ENCODE measurements at regions not wholly inside any gene's neighbourhood (a gene's known extent, or its start where the extent isn't known, plus 50 kb on each side); places are given as distances from the start of the nearest gene placed in this dataset.
A peak's percentile ranks its signal among the peaks of the same experiment; 100 is the strongest.

DNA sequence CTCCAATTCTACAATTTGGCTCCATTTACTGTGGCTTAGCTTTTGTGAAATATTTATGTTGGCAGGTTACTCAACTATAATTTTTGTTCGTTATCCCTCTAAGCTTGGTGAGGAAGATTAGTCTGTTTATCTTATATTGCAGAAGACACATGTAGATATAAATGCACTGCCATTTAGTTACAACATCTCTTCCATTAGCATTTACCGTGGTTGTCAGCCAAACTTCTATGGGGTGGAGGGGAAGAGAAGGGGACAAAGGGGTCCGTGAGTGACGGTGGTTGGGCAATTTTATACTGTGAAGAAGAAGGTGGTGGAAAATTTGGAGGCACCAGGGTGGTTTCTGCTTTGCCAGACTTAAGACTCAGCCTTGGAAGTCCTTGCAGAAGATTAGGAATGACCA is 117.6 kb upstream of the CXCR4 start:
- Histone ChIP-seq H3K27me3 (ENCODE audit: insufficient read depth, low read length, poor library complexity) (no peaks in the 10 kb centered on the region), H2AK5ac (ENCODE audit: low read length) (no peak overlapping the region), H3K4me3 (ENCODE audit: low read length) (no peak overlapping the region), H3K4me2 (ENCODE audit: low read length) (no peak overlapping the region), H3K23ac (ENCODE audit: low read length) (no peak overlapping the region), H3K79me1 (ENCODE audit: low read length) (no peaks in the 10 kb centered on the region), H2BK15ac (replicated peaks; ENCODE audit: low read depth) (no peak overlapping the region), H2BK120ac (ENCODE audit: low read depth, low read length) (no peak overlapping the region), H4K5ac (ENCODE audit: low read length) (no peak overlapping the region), H3K27ac (ENCODE audit: low read depth, low read length) (no peak overlapping the region), H3K56ac (ENCODE audit: low read length) (no peak overlapping the region), H3K4me1 (ENCODE audit: control insufficient read depth, low read depth, low read length) (peaks cover 9% of the 10 kb centered on the region), H4K8ac (ENCODE audit: low read depth, low read length) (no peak overlapping the region), H3K18ac (ENCODE audit: low read length) (no peak overlapping the region), H3K36me3 (ENCODE audit: control insufficient read depth, insufficient read depth, low read length) (no peaks in the 10 kb centered on the region), H3K9ac (ENCODE audit: low read length) (no peak overlapping the region), H3K79me2 (ENCODE audit: control insufficient read depth, insufficient read depth, low read length) (no peaks in the 10 kb centered on the region), H2BK5ac (ENCODE audit: low read length) (no peak overlapping the region), H3K4ac (ENCODE audit: low read depth, low read length) (no peak overlapping the region)
- no CpG with 5 or more reads among the region's 4 CpGs for WGBS (ENCODE audit: extremely low coverage, insufficient coverage, low lambda C conversion rate)
- DNase-seq: no peak

DNA sequence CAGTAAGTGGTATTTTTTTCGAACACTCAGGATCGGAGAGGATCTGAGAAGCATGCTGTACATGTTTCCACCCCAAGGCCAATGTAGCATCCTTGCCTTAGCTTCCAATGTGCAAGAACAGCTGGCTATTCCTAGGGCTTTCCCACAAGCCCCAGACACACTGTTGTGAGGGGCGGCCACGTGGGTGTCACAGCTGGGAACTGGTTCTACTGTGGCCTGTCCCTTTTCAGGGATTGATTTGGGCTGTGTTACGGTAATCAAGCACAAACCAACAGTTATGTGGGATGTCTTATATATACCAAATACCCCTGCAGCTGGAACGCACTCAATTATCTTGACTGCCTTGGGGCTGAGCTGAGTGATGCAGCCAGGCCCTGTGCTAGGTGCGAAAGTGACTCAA is 116.3 kb upstream of the CXCR4 start:
- Histone ChIP-seq H3K79me1 (ENCODE audit: low read length) (no peaks in the 10 kb centered on the region), H2BK15ac (replicated peaks; ENCODE audit: low read depth) (no peak overlapping the region), H3K4me2 (ENCODE audit: low read length) (no peak overlapping the region), H3K9ac (ENCODE audit: low read length) (no peak overlapping the region), H4K5ac (ENCODE audit: low read length) (no peak overlapping the region), H3K36me3 (ENCODE audit: control insufficient read depth, insufficient read depth, low read length) (no peaks in the 10 kb centered on the region), H3K4ac (ENCODE audit: low read depth, low read length) (no peak overlapping the region), H3K23ac (ENCODE audit: low read length) (no peak overlapping the region), H3K4me1 (ENCODE audit: control insufficient read depth, low read depth, low read length) (peaks cover 9% of the 10 kb centered on the region), H2AK5ac (ENCODE audit: low read length) (no peak overlapping the region), H3K27me3 (ENCODE audit: insufficient read depth, low read length, poor library complexity) (no peaks in the 10 kb centered on the region), H3K56ac (ENCODE audit: low read length) (no peak overlapping the region), H3K18ac (ENCODE audit: low read length) (no peak overlapping the region), H3K27ac (ENCODE audit: low read depth, low read length) (no peak overlapping the region), H2BK120ac (ENCODE audit: low read depth, low read length) (no peak overlapping the region), H4K8ac (ENCODE audit: low read depth, low read length) (no peak overlapping the region), H3K79me2 (ENCODE audit: control insufficient read depth, insufficient read depth, low read length) (no peaks in the 10 kb centered on the region), H3K4me3 (ENCODE audit: low read length) (no peak overlapping the region), H2BK5ac (ENCODE audit: low read length) (no peak overlapping the region)
- no CpG with 5 or more reads among the region's 7 CpGs for WGBS (ENCODE audit: extremely low coverage, insufficient coverage, low lambda C conversion rate)
- DNase-seq: no peak

DNA sequence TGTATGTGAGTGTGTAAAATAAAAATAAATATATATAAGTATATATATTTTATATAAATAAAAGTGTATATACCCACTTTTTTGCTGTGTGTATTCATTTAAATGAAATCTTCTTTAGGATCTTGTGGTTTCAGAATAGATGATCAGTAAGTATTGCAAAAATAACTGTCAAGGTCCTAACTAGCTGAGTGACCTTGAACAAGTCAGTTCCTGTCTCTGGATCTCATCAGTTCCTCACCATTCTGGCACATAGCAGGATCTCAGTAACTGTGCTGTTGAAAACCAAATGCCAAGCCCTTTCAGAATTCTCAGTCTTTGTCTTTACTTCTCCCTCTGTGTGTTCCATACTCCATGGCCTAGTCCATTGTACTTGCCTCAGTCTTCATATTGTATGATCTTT is 115.3 kb upstream of the CXCR4 start:
- Histone ChIP-seq H2BK5ac (ENCODE audit: low read length) (no peak overlapping the region), H2BK15ac (replicated peaks; ENCODE audit: low read depth) (no peak overlapping the region), H2AK5ac (ENCODE audit: low read length) (no peak overlapping the region), H3K18ac (ENCODE audit: low read length) (peak overlapping the region; percentile 45), H3K4me3 (ENCODE audit: low read length) (no peak overlapping the region), H4K5ac (ENCODE audit: low read length) (no peak overlapping the region), H3K4me2 (ENCODE audit: low read length) (no peak overlapping the region), H3K4me1 (ENCODE audit: control insufficient read depth, low read depth, low read length) (peaks cover 3% of the 10 kb centered on the region), H3K4ac (ENCODE audit: low read depth, low read length) (no peak overlapping the region), H3K36me3 (ENCODE audit: control insufficient read depth, insufficient read depth, low read length) (no peaks in the 10 kb centered on the region), H3K79me2 (ENCODE audit: control insufficient read depth, insufficient read depth, low read length) (no peaks in the 10 kb centered on the region), H2BK120ac (ENCODE audit: low read depth, low read length) (no peak overlapping the region), H3K23ac (ENCODE audit: low read length) (no peak overlapping the region), H3K56ac (ENCODE audit: low read length) (no peak overlapping the region), H3K27me3 (ENCODE audit: insufficient read depth, low read length, poor library complexity) (no peaks in the 10 kb centered on the region), H3K79me1 (ENCODE audit: low read length) (no peaks in the 10 kb centered on the region), H3K27ac (ENCODE audit: low read depth, low read length) (no peak overlapping the region), H3K9ac (ENCODE audit: low read length) (no peak overlapping the region), H4K8ac (ENCODE audit: low read depth, low read length) (no peak overlapping the region)
- no peak for DNase-seq

DNA sequence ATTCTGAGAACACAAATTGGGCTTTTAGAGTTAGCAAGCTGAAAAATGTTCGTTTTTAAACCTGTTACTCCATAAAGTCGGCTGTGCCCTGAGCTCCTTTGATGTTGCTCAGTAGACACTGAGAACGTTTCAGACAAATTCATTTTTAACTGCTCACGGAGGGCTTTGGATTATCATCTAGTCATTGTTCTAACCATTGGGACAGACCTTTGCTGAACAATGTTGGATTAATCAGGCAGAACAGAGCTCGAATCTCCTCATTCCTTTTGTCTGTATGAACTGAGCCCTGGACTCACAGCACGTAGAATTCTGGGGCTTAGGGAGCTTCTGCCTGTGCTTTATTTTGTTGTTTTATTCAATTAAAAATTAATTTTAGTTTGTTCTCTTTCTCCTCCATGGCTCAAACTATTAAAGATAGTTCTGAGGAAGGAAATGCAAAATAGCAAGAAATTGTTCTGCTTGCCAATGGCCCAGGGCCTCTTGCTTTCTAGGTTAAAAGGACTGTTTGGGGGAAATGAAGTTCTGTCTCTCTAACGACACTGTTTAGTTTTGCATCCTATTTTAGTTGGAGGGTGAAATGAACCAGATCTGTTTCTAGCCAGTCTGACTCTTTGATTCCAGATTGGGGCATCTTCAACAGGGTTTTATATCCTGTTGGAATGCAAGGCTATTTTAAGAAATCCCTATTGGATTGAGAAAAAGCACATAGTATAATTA is 114.7 kb upstream of the CXCR4 start:
- no peaks in the 10 kb centered on the region for H3K4me1 ChIP-seq (ENCODE audit: control insufficient read depth, low read depth, low read length)
- H3K23ac ChIP-seq (ENCODE audit: low read length): no peak overlapping the region
- no peak overlapping the region for H4K8ac ChIP-seq (ENCODE audit: low read depth, low read length)
- H3K4me3 ChIP-seq (ENCODE audit: low read length): no peak overlapping the region
- H3K27me3 ChIP-seq (ENCODE audit: insufficient read depth, low read length, poor library complexity): no peaks in the 10 kb centered on the region
- no peak overlapping the region for H3K4me2 ChIP-seq (ENCODE audit: low read length)
- no peaks in the 10 kb centered on the region for H3K79me2 ChIP-seq (ENCODE audit: control insufficient read depth, insufficient read depth, low read length)
- H3K79me1 ChIP-seq (ENCODE audit: low read length): no peaks in the 10 kb centered on the region
- H3K36me3 ChIP-seq (ENCODE audit: control insufficient read depth, insufficient read depth, low read length): no peaks in the 10 kb centered on the region
- H2AK5ac ChIP-seq (ENCODE audit: low read length): no peak overlapping the region
- DNase-seq: no peak
- no peak overlapping the region for H3K4ac ChIP-seq (ENCODE audit: low read depth, low read length)
- no peak overlapping the region for H2BK5ac ChIP-seq (ENCODE audit: low read length)
- H3K56ac ChIP-seq (ENCODE audit: low read length): no peak overlapping the region
- no peak overlapping the region for H3K9ac ChIP-seq (ENCODE audit: low read length)
- no peak overlapping the region for H4K5ac ChIP-seq (ENCODE audit: low read length)
- no CpG with 5 or more reads among the region's 7 CpGs for WGBS (ENCODE audit: extremely low coverage, insufficient coverage, low lambda C conversion rate)
- no peak overlapping the region for H3K27ac ChIP-seq (ENCODE audit: low read depth, low read length)
- no peak overlapping the region for H2BK15ac ChIP-seq (replicated peaks; ENCODE audit: low read depth)
- peak overlapping the region; percentile 56 for H3K18ac ChIP-seq (ENCODE audit: low read length)
- H2BK120ac ChIP-seq (ENCODE audit: low read depth, low read length): no peak overlapping the region

DNA sequence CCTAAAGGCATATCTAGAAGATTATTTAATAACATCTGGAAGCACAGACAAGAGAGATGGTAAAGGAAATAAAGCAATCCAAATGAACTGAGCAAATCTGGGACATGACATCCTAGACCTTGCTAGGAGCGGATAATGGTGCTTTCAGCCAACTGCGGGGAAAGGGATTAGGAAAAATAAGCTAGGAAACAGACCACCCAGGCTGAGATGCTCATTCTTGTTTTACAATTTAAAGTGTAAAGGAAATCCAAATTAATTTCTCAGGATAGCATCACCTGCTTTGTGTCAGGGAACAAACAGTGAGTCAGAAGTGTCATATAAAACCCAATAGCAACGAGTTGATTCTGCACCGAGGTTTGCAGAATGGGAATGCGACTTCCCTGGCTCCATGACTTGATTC is 112.5 kb upstream of the CXCR4 start:
- Histone ChIP-seq H3K4ac (ENCODE audit: low read depth, low read length) (no peak overlapping the region), H3K27me3 (ENCODE audit: insufficient read depth, low read length, poor library complexity) (no peaks in the 10 kb centered on the region), H3K56ac (ENCODE audit: low read length) (no peak overlapping the region), H3K4me3 (ENCODE audit: low read length) (no peak overlapping the region), H4K8ac (ENCODE audit: low read depth, low read length) (no peak overlapping the region), H4K5ac (ENCODE audit: low read length) (no peak overlapping the region), H2BK15ac (replicated peaks; ENCODE audit: low read depth) (no peak overlapping the region), H3K4me1 (ENCODE audit: control insufficient read depth, low read depth, low read length) (peaks cover 3% of the 10 kb centered on the region), H3K36me3 (ENCODE audit: control insufficient read depth, insufficient read depth, low read length) (no peaks in the 10 kb centered on the region), H2BK5ac (ENCODE audit: low read length) (no peak overlapping the region), H3K9ac (ENCODE audit: low read length) (no peak overlapping the region), H3K4me2 (ENCODE audit: low read length) (no peak overlapping the region), H2AK5ac (ENCODE audit: low read length) (no peak overlapping the region), H3K18ac (ENCODE audit: low read length) (no peak overlapping the region), H3K79me2 (ENCODE audit: control insufficient read depth, insufficient read depth, low read length) (no peaks in the 10 kb centered on the region), H3K23ac (ENCODE audit: low read length) (no peak overlapping the region), H2BK120ac (ENCODE audit: low read depth, low read length) (no peak overlapping the region), H3K27ac (ENCODE audit: low read depth, low read length) (no peak overlapping the region), H3K79me1 (ENCODE audit: low read length) (no peaks in the 10 kb centered on the region)
- DNase-seq: no peak
- no CpG with 5 or more reads among the region's 5 CpGs for WGBS (ENCODE audit: extremely low coverage, insufficient coverage, low lambda C conversion rate)

DNA sequence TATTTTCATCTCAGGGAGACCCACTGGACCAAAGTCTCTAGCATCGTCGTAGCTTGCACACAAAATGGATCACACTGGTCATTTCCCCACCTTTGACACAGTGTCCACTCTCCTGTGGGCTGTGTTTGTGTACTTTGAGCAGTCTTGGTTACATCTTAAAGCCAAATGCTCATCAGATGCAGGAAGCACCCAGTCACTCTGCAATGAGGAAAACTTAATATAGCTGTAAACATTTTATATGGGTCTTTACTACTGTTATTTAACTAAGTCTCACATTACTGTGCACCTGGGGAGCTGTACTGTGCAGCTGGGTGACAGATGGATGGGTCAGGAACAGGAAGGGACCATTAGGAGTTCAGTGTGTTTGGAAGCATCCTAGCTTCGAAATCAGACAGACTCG is 109.0 kb upstream of the CXCR4 start:
- Histone ChIP-seq H3K18ac (ENCODE audit: low read length) (no peak overlapping the region), H4K5ac (ENCODE audit: low read length) (no peak overlapping the region), H3K36me3 (ENCODE audit: control insufficient read depth, insufficient read depth, low read length) (no peaks in the 10 kb centered on the region), H3K23ac (ENCODE audit: low read length) (no peak overlapping the region), H3K4me3 (ENCODE audit: low read length) (no peak overlapping the region), H3K79me2 (ENCODE audit: control insufficient read depth, insufficient read depth, low read length) (no peaks in the 10 kb centered on the region), H3K79me1 (ENCODE audit: low read length) (no peaks in the 10 kb centered on the region), H3K27me3 (ENCODE audit: insufficient read depth, low read length, poor library complexity) (no peaks in the 10 kb centered on the region), H3K56ac (ENCODE audit: low read length) (no peak overlapping the region), H2AK5ac (ENCODE audit: low read length) (no peak overlapping the region), H3K4me2 (ENCODE audit: low read length) (no peak overlapping the region), H4K8ac (ENCODE audit: low read depth, low read length) (no peak overlapping the region), H3K9ac (ENCODE audit: low read length) (no peak overlapping the region), H2BK15ac (replicated peaks; ENCODE audit: low read depth) (no peak overlapping the region), H3K4me1 (ENCODE audit: control insufficient read depth, low read depth, low read length) (peaks cover 3% of the 10 kb centered on the region), H3K4ac (ENCODE audit: low read depth, low read length) (no peak overlapping the region), H2BK120ac (ENCODE audit: low read depth, low read length) (no peak overlapping the region), H3K27ac (ENCODE audit: low read depth, low read length) (no peak overlapping the region), H2BK5ac (ENCODE audit: low read length) (no peak overlapping the region)
- WGBS (ENCODE audit: extremely low coverage, insufficient coverage, low lambda C conversion rate): no CpG with 5 or more reads among the region's 4 CpGs
- no peak for DNase-seq
